NB4 (cell line): ENCODE measurements at regions not wholly inside any gene's neighbourhood (a gene's known extent, or its start where the extent isn't known, plus 50 kb on each side); places are given as distances from the start of the nearest gene placed in this dataset.

Experiments
- POLR2A ChIP-seq: IDR thresholded peaks from 2 replicates; pipeline ENCODE4 v1.6.1; 2011; ENCODE audit warnings: mild to moderate bottlenecking; ENCODE audit not compliant: insufficient read length; ENCODE audit errors: extremely low read depth
- TF ChIP-seq, protein P1 (sequence below): IDR thresholded peaks from one replicate; pipeline ENCODE4 v1.5.1; 2012; ENCODE audit warnings: low read depth, low read length
- TF ChIP-seq, protein P2 (sequence below): IDR thresholded peaks from 2 replicates; pipeline ENCODE4 v1.6.1; 2011; ENCODE audit warnings: low read depth, low read length

DNA sequence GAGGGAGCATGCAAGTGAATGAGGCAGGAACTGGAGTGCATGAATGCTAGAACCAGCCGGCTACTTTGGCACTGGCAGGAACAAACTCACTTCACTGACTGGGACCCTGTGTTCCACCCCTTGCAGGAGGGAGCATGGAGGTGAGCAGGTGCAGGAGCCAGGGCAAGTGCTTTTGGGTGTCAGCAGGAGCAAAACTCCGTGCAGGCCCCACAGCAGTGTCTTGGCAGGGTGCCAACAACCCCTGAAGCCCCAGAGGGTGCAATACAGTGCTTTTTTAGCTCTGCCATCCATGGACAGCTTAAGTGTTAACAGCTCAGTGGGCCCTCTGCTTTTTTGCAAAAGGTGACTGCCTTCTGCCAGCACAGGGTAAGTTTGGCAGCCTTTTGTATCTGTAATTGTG is 245.8 kb upstream of the PCSK5 start:
- TF ChIP-seq, protein P1, sequence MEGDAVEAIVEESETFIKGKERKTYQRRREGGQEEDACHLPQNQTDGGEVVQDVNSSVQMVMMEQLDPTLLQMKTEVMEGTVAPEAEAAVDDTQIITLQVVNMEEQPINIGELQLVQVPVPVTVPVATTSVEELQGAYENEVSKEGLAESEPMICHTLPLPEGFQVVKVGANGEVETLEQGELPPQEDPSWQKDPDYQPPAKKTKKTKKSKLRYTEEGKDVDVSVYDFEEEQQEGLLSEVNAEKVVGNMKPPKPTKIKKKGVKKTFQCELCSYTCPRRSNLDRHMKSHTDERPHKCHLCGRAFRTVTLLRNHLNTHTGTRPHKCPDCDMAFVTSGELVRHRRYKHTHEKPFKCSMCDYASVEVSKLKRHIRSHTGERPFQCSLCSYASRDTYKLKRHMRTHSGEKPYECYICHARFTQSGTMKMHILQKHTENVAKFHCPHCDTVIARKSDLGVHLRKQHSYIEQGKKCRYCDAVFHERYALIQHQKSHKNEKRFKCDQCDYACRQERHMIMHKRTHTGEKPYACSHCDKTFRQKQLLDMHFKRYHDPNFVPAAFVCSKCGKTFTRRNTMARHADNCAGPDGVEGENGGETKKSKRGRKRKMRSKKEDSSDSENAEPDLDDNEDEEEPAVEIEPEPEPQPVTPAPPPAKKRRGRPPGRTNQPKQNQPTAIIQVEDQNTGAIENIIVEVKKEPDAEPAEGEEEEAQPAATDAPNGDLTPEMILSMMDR: no peak
- TF ChIP-seq POLR2A: no peak
- TF ChIP-seq, protein P2, sequence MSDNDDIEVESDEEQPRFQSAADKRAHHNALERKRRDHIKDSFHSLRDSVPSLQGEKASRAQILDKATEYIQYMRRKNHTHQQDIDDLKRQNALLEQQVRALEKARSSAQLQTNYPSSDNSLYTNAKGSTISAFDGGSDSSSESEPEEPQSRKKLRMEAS: no peak
